ENCODE measurements at regions not wholly inside any gene's neighbourhood (a gene's known extent, or its start where the extent isn't known, plus 50 kb on each side); places are given as distances from the start of the nearest gene placed in this dataset.

DNA sequence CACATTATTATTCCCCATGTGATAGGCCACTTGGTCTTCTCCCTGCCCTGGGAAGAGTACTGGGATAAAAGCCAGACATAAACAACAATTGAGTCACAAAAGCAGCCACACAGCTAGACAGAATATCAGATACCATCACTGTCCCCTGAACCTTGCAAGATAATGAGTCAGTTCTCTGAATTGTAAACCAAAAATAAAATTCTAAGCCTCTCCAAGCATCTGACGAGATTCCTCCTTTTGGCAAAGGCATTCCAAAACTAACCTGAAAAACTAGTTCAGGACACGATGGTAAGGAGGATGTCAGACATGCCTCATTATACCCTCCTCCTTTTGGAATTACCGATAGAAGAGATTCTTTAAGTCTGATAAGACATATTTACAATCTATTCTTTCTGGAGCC lies 450.7 kb downstream of the HTR7 start:
- TF ChIP-seq CHD2 (IDR thresholded peaks at IDR 0.05; ENCODE audit: low read length, partially characterized antibody) (no peak), EP300 (IDR thresholded peaks at IDR 0.05) (no peak)
